Activated naive CD4-positive, alpha-beta T cell treated with anti-CD3 and anti-CD28 coated beads for 36 hours (primary cell): ENCODE measurements at regions not wholly inside any gene's neighbourhood (a gene's known extent, or its start where the extent isn't known, plus 50 kb on each side); places are given as distances from the start of the nearest gene placed in this dataset.

Source experiments
- CTCF ChIA-PET: fragments of 350-600 bp; sonication (Branson Sonifier 250); formaldehyde crosslinking; loops from one replicate; lab custom pipeline; 2021; ENCODE audit warnings: antibody characterized with exemption; lab: Charles Lee
- DNase-seq: peaks from one replicate; pipeline ENCODE4 v3.0.0-alpha.2; 2020
- H3K27ac Mint-ChIP-seq: one replicate; pipeline ENCODE4 v1.8.0; 2021; ENCODE audit warnings: mild to moderate bottlenecking, mixed read lengths
- H3K27me3 Mint-ChIP-seq: one replicate; pipeline ENCODE4 v1.8.0; 2021; ENCODE audit warnings: low read depth, mixed read lengths
- H3K36me3 Mint-ChIP-seq: one replicate; pipeline ENCODE4 v1.8.0; 2021; ENCODE audit warnings: low read depth, mixed read lengths
- H3K4me1 Mint-ChIP-seq: one replicate; pipeline ENCODE4 v1.8.0; 2021; ENCODE audit warnings: low read depth, mixed read lengths
- H3K4me3 Mint-ChIP-seq: one replicate; pipeline ENCODE4 v1.8.0; 2021; ENCODE audit warnings: mild to moderate bottlenecking, moderate library complexity, mixed read lengths
- H3K9me3 Mint-ChIP-seq: one replicate; pipeline ENCODE4 v1.8.0; 2021; ENCODE audit warnings: mixed read lengths
- intact Hi-C: fragments of 100-400 bp; cut with micrococcal nuclease; formaldehyde crosslinking; loops from one replicate; pipeline ENCODE4 v1.15.1; 2023

DNA sequence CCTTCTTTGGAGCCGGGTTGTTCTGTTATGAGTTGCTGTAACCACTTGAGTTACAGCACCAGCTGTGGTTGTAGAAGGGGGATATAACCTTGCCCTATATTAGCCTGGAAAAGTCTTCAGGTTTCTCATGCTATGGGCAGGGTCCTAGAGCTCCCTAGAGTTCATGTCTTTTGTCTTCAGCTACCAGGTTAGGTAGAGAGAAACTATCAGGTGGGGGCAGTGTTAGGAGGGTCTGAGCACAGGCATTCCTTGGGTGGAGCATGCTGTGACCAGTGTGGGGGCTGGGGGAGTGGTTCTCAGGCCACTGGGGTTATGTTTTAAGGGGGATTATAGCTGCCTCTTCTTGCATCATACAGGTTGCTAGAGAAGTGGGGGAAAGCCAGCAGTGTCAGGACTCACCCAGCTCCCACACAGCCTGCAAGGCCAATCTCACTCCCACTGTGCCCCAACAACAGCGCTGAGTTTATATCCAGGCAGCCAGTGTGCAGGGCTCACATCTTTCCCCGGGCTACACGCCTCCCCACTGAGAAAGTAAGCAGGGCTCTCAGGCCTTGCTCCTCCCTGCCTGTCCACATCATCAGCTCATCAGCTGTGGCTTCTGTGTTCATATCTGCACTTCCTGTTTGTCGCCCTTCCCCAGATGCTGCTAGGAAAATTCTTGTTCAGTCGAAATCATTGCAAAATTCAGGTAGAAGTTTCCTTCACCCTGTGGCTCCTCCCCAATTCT, 133.8 kb upstream of the NRXN1 start:
- H3K4me1 Mint-ChIP-seq, result no peaks in the 10 kb centered on the region
- DNase-seq, result no peak
- no peaks in the 10 kb centered on the region for H3K36me3 Mint-ChIP-seq
- H3K27me3 Mint-ChIP-seq, result no peaks in the 10 kb centered on the region
- no peak overlapping the region for H3K4me3 Mint-ChIP-seq
- no peak overlapping the region for H3K27ac Mint-ChIP-seq
- intact Hi-C loops, result no loop called here
- H3K9me3 Mint-ChIP-seq, result peaks cover 5% of the 10 kb centered on the region
- CTCF ChIA-PET, result no interaction called here

DNA sequence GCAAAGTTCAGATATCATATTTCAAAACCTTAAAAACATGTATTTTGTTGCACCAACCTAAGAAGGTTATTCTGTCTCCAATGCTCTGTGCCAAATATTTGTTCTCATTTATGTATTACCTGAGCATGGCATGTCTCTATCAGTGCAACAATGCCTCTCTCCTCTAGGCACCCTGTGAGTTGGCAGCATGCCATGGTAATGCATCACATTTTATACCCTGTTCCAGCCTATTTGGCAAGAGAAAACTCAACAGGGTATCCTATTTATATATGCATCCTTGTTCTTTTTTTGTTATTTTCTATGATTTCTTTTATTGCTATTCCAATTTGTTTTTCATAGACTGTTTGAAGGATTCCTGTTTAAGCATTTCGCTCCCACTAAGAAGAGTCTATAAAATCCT, 126.3 kb upstream of the NRXN1 start:
- intact Hi-C loops, result no loop called here
- Mint-ChIP-seq H3K36me3 (no peaks in the 10 kb centered on the region), H3K4me1 (no peaks in the 10 kb centered on the region), H3K27me3 (no peaks in the 10 kb centered on the region), H3K27ac (no peak overlapping the region), H3K9me3 (peaks cover 5% of the 10 kb centered on the region), H3K4me3 (no peak overlapping the region)
- CTCF ChIA-PET, result no interaction called here
- DNase-seq, result no peak

DNA sequence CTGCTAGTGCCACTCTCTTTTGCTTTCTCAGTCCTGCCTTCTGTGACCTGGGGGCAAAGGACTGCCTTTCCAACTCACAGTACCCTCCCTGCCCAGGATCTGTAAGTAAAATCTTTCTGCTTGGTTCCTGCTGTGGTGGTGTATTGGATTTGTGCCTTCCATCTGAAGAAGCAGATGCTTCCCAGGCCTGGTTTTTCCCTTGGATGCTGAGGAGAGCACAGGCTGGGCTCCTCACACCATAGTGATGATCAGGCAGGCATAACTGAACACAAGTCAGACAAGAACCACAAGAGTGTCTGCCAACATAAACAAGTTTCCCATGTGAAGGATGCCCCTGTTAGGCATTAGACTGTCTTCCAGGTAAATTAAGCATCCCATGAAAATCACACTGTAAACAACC, 121.3 kb upstream of the NRXN1 start:
- no peak for DNase-seq
- H3K36me3 Mint-ChIP-seq, result no peaks in the 10 kb centered on the region
- intact Hi-C loops, result no loop called here
- H3K4me3 Mint-ChIP-seq, result no peak overlapping the region
- H3K9me3 Mint-ChIP-seq, result peaks cover 8% of the 10 kb centered on the region
- H3K27ac Mint-ChIP-seq, result no peak overlapping the region
- CTCF ChIA-PET, result no interaction called here
- no peaks in the 10 kb centered on the region for H3K4me1 Mint-ChIP-seq
- H3K27me3 Mint-ChIP-seq, result no peaks in the 10 kb centered on the region

DNA sequence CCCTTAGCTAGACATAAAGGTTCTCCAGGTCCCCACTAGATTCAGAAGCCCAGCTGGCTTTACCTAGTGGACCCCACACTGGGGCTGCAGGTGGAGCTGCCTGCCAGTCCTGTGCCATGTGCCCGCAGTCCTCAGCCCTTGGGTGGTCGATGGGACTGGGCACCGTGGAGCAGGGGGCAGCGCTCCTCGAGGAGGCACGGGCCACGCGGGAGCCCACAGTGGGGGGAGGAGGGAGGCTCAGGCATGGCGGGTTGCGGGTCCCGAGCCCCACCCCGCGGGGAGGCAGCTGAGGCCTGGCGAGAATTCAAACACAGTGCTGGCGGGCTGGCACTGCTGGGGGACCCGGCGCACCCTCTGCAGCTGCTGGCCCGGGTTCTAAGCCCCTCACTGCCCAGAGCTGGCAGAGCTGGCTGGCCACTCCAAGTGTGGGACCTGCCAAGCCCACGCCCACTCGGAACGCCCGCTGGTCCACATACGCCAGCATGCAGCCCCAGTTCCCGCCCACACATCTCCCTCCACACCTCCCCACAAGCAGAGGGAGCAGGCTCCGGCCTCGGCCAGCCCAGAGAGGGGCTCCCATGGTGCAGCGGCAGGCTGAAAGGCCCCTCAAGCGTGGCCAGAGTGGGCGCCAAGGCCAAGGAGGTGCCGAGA, 119.7 kb upstream of the NRXN1 start:
- no peak for DNase-seq
- CTCF ChIA-PET, result interaction anchor here (0.6 kb wide), 1 partner anchor 9 kb away, joined by 3 read pairs; no protein-coding TSS in a partner anchor
- intact Hi-C loops, result no loop called here
- H3K36me3 Mint-ChIP-seq, result no peaks in the 10 kb centered on the region
- H3K4me3 Mint-ChIP-seq, result no peak overlapping the region
- no peak overlapping the region for H3K27ac Mint-ChIP-seq
- H3K27me3 Mint-ChIP-seq, result no peaks in the 10 kb centered on the region
- peaks cover 4% of the 10 kb centered on the region for H3K9me3 Mint-ChIP-seq
- no peaks in the 10 kb centered on the region for H3K4me1 Mint-ChIP-seq

DNA sequence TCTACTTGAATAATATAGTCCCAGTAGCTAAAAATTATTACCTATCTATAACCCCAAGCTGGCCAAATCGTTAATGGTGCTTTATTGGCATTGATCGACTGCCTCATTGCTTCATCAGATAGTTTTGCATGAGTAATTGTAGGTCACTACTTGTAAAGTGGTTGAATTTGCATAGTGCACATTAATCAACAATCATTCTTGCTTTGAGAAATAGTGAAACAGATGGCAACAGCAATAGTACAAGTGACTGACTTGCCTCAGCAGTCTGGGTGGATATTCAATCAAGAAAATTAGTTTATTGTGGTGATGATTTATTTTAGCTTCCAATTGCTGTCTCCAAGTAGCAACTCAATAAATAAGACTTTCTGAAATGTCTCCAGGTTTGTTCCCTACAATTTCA, 117.8 kb upstream of the NRXN1 start:
- H3K27me3 Mint-ChIP-seq, result no peaks in the 10 kb centered on the region
- no peaks in the 10 kb centered on the region for H3K36me3 Mint-ChIP-seq

DNA sequence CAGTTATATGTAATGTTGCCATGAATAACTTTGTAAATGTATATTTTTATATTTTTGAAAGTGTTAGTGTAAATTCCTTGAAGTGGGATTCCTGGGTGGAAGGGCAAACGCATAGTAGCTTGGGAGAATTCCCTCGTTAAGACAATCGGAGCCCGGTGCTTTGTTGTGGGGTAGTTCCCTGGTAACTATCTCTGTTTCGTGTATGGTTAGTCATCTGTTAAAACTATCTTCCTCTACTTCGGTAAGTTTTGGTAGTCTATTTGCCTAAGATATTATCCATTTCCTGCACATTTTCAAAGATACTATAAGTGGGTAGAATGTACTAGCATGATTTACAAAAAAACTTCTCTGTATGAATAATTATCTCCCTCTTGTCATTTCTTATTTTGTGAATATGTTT, 113.8 kb upstream of the NRXN1 start:
- Mint-ChIP-seq H3K9me3 (peaks cover 6% of the 10 kb centered on the region), H3K4me3 (no peak overlapping the region)

More for the DNA sequence above, 117.8 kb upstream of the NRXN1 start:
- Mint-ChIP-seq H3K27ac (no peak overlapping the region), H3K4me3 (no peak overlapping the region), H3K9me3 (peaks cover 6% of the 10 kb centered on the region), H3K4me1 (no peaks in the 10 kb centered on the region)
- CTCF ChIA-PET, result no interaction called here
- no peak for DNase-seq
- intact Hi-C loops, result no loop called here

DNA sequence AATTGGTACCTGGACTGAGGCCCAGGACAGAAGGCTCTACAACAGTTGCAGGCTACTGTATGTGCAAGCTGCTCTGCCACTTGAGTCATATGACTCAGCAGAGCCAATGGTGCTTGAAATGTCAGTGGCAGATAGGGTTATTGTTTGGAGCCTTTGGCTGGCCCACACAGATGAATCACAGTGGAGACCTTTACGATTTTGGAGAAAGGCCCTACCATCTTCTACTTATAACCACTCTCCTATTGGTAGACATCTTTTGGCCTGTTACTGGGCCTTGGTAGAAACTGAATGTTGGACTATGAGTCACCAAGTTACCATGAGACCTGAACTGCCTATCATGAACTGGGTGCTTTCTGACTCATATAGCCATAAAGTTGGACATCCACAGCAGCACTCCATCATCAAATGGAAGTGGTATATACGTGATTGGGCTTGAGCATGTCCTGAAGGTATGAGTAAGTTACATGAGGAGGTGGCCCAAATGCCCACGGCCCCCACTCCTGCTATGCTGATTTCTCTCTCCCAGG, 88.9 kb upstream of the NRXN1 start:
- DNase-seq, result no peak
- H3K27me3 Mint-ChIP-seq, result no peaks in the 10 kb centered on the region
- H3K4me1 Mint-ChIP-seq, result no peaks in the 10 kb centered on the region
- intact Hi-C loops, result no loop called here
- H3K36me3 Mint-ChIP-seq, result no peaks in the 10 kb centered on the region
- H3K9me3 Mint-ChIP-seq, result peaks cover 3% of the 10 kb centered on the region
- H3K27ac Mint-ChIP-seq, result no peak overlapping the region
- CTCF ChIA-PET, result no interaction called here
- no peak overlapping the region for H3K4me3 Mint-ChIP-seq

More for the DNA sequence above, 113.8 kb upstream of the NRXN1 start:
- no peaks in the 10 kb centered on the region for H3K36me3 Mint-ChIP-seq
- CTCF ChIA-PET, result no interaction called here
- intact Hi-C loops, result no loop called here
- H3K4me1 Mint-ChIP-seq, result no peaks in the 10 kb centered on the region
- H3K27me3 Mint-ChIP-seq, result no peaks in the 10 kb centered on the region
- H3K27ac Mint-ChIP-seq, result no peak overlapping the region
- DNase-seq, result no peak

DNA sequence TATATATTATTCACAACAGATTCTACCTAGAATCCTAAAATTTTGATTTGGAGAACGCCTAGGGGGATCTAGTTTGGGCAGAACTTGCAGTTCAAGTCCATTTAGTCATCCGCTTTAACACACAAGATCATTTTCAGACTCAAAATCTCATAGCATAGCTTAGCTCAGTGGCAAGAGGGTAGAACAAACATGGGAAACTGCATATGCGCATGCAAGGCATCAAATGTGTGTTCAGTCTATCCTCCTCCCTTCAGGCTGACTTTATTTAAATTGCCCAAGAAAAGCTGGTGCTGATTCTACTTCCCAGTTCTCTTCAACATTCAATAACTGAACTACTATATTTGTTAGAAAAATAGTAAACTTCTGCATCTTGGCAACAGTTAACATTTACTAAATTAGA, 79.6 kb upstream of the NRXN1 start:
- CTCF ChIA-PET, result no interaction called here
- Mint-ChIP-seq H3K27ac (no peak overlapping the region), H3K4me1 (no peaks in the 10 kb centered on the region), H3K36me3 (no peaks in the 10 kb centered on the region), H3K4me3 (no peak overlapping the region), H3K9me3 (peaks cover 5% of the 10 kb centered on the region), H3K27me3 (no peaks in the 10 kb centered on the region)
- intact Hi-C loops, result no loop called here
- no peak for DNase-seq

DNA sequence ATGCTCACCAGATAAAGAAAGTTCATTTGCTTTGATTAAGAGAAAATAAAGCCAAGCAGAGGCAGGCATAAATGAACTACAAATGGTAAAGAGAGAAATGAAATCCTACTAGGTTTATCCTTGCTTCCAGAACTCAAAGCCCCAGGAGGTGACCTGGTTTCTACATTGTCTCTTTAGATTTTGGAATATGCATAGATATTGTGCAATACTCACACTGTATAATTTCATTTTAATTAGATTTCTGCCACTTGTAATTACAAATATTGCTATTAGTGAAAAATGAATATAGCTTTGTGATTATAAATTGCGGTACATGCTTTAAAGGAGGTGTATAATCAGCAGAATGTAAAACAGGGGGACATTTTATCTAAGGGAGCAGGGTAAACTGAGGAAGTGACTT, 76.9 kb upstream of the NRXN1 start:
- H3K36me3 Mint-ChIP-seq, result no peaks in the 10 kb centered on the region
- intact Hi-C loops, result no loop called here
- no peak overlapping the region for H3K4me3 Mint-ChIP-seq
- H3K4me1 Mint-ChIP-seq, result no peaks in the 10 kb centered on the region
- CTCF ChIA-PET, result no interaction called here
- no peaks in the 10 kb centered on the region for H3K27me3 Mint-ChIP-seq
- no peak for DNase-seq
- no peak overlapping the region for H3K27ac Mint-ChIP-seq
- peaks cover 3% of the 10 kb centered on the region for H3K9me3 Mint-ChIP-seq

DNA sequence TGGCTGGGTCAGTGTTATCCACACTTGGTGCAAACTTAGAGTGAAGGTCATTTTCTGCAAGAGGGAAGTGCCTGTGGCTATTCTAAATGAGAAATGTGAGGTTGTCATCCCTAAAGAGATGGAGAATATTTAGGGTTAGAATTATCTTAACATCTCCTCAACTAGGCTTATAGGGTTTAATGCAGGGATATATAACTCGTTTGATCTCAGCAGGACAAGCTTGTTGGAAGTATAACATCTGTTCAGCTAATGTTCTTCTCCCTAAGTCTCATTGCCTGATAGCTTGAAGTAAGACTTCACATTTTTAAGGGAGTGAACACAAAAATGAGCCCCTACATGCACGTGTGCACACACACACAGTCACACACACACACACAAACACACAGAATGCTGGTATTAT, 75.9 kb upstream of the NRXN1 start:
- Mint-ChIP-seq H3K27me3 (no peaks in the 10 kb centered on the region), H3K4me1 (no peaks in the 10 kb centered on the region), H3K9me3 (peaks cover 3% of the 10 kb centered on the region), H3K27ac (no peak overlapping the region), H3K36me3 (no peaks in the 10 kb centered on the region), H3K4me3 (no peak overlapping the region)
- CTCF ChIA-PET, result no interaction called here
- DNase-seq, result no peak
- intact Hi-C loops, result no loop called here

DNA sequence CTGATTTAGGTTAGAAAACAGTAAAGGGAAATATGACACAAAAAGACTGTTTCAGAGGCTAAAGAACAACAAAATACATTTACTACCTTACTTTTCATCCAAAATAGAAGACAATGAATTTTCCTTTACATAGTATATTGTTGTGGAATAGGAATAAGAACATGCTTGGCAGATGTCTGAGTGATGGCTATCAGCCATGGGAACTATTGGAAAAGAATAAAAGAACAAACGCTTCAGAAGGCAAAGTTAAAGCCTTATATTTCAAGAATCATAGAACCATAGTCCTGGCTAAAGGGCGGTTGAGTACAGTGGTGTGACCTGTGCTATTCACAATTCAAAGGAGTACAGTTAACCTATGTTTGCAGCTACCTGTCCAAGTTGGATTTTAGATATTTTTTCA, 73.9 kb upstream of the NRXN1 start:
- Mint-ChIP-seq H3K36me3 (no peaks in the 10 kb centered on the region), H3K27ac (no peak overlapping the region), H3K9me3 (peaks cover 3% of the 10 kb centered on the region), H3K27me3 (no peaks in the 10 kb centered on the region), H3K4me1 (no peaks in the 10 kb centered on the region), H3K4me3 (no peak overlapping the region)
- CTCF ChIA-PET, result no interaction called here
- DNase-seq, result no peak
- intact Hi-C loops, result no loop called here

DNA sequence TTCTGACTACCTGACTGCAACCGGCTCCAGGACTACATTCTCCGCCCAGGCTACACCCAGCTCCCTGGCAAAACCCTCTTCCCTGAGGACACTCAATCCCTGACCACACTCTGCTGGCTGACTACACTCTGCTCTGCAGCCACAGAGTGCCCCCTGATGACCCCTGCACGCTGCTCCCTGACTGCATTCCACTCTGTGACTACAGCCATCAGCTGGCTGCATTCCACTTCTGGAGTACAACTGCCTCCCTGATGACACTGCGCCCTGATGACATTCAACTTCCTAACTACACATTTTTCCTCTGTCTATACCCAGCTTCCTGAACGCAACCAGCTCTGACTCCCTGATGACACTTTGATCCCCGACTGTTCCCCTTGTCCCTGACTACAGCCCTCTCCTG, 71.3 kb upstream of the NRXN1 start:
- DNase-seq, result no peak
- intact Hi-C loops, result no loop called here
- no peak overlapping the region for H3K27ac Mint-ChIP-seq
- no peaks in the 10 kb centered on the region for H3K36me3 Mint-ChIP-seq
- CTCF ChIA-PET, result no interaction called here
- no peaks in the 10 kb centered on the region for H3K4me1 Mint-ChIP-seq
- H3K9me3 Mint-ChIP-seq, result peaks cover 3% of the 10 kb centered on the region
- no peaks in the 10 kb centered on the region for H3K27me3 Mint-ChIP-seq
- H3K4me3 Mint-ChIP-seq, result no peak overlapping the region

DNA sequence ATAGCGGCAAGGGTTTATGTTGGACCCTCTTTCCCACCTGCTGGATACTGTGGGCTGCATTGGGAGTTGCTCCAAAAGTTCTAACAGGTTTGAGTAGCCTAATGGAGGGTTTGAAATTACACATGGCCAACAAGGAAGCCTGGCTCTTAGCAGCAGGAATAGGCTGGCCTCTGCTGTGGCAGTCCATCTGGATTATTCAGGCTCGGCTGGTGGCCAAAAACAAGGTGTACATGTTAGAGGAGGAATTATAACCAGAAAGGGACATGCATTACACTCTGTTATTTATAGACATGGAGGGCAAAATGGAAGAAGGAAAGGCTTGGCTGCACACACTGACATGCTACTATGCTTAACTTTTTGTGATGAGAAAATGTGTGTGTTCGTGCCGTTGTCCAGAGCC, 61.1 kb upstream of the NRXN1 start:
- Mint-ChIP-seq H3K27me3 (no peaks in the 10 kb centered on the region), H3K4me1 (no peaks in the 10 kb centered on the region), H3K9me3 (no peaks in the 10 kb centered on the region), H3K4me3 (no peak overlapping the region), H3K27ac (no peak overlapping the region), H3K36me3 (no peaks in the 10 kb centered on the region)
- CTCF ChIA-PET, result no interaction called here
- intact Hi-C loops, result no loop called here
- no peak for DNase-seq
